ENCODE measurements at regions not wholly inside any gene's neighbourhood (a gene's known extent, or its start where the extent isn't known, plus 50 kb on each side); places are given as distances from the start of the nearest gene placed in this dataset.

DNA sequence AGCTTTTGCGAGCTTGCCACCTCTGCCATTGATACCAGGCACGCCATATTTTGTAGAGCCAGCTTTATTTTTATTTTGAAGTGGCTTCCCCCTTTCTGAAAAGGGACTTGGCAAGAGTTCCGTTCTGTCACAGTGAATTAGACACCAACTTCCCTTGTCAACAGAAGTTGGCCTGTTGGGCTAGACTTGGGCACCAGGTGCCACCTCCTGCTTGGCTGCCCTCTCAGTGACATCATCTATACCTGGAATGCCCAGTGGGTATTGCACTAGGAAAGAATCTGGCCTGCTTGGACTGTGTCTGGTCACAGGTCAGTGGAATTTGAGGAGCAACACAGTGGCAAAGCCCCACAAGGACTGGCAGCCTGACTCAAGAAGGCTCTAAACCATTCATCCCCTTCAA is 101.0 kb downstream of the BCL2L11 start:
- no peak for TF ChIP-seq ZFP3 (CRISPR knock-in tag; IDR thresholded peaks at IDR 0.05)
- no peak for TF ChIP-seq SNAI2 (CRISPR knock-in tag; IDR thresholded peaks at IDR 0.05)
- no peak for TF ChIP-seq ZNF8 (CRISPR knock-in tag; IDR thresholded peaks at IDR 0.05)
- TF ChIP-seq, protein P1, sequence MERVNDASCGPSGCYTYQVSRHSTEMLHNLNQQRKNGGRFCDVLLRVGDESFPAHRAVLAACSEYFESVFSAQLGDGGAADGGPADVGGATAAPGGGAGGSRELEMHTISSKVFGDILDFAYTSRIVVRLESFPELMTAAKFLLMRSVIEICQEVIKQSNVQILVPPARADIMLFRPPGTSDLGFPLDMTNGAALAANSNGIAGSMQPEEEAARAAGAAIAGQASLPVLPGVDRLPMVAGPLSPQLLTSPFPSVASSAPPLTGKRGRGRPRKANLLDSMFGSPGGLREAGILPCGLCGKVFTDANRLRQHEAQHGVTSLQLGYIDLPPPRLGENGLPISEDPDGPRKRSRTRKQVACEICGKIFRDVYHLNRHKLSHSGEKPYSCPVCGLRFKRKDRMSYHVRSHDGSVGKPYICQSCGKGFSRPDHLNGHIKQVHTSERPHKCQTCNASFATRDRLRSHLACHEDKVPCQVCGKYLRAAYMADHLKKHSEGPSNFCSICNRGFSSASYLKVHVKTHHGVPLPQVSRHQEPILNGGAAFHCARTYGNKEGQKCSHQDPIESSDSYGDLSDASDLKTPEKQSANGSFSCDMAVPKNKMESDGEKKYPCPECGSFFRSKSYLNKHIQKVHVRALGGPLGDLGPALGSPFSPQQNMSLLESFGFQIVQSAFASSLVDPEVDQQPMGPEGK (CRISPR knock-in tag; IDR thresholded peaks at IDR 0.05; ENCODE audit: borderline replicate concordance) = no peak

Data from SK-N-SH treated with all-trans-retinoic acid at 6 μM for 48 hours (cell line).